ENCODE measurements at regions not wholly inside any gene's neighbourhood (a gene's known extent, or its start where the extent isn't known, plus 50 kb on each side); places are given as distances from the start of the nearest gene placed in this dataset.

DNA sequence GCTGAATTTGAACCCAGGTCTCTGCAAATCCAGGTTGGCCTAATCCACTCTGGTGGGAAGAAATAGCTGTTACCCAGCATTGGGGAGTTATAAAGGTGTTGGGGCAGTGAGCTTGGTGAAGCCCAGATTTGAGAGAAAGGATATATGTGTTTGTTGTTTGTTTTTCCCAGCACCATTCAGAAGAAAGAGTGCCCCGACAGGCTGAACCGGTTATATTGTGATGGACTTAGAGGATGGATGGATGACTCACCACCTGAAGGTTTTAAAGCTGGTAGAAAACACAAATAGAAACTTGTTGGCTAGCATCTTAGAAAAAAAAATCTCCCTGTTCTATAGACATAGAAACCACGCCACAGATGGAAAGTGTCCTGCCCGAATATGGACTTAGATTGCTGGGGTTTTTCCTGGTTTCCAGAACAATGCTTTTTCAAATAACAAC, 404.6 kb downstream of the MED13L start:
- TF ChIP-seq RCOR1 (IDR thresholded peaks at IDR 0.05; ENCODE audit: low read depth, low read length) (no peak), FOSL2 (IDR thresholded peaks at IDR 0.05) (no peak), FOSL2 (CRISPR knock-in tag; IDR thresholded peaks at IDR 0.05) (peak; percentile 54), CTCF (IDR thresholded peaks at IDR 0.05) (no peak), FOSB (CRISPR knock-in tag; IDR thresholded peaks at IDR 0.05) (no peak), JUNB (IDR thresholded peaks at IDR 0.05) (no peak)
- TF ChIP-seq, protein P1, sequence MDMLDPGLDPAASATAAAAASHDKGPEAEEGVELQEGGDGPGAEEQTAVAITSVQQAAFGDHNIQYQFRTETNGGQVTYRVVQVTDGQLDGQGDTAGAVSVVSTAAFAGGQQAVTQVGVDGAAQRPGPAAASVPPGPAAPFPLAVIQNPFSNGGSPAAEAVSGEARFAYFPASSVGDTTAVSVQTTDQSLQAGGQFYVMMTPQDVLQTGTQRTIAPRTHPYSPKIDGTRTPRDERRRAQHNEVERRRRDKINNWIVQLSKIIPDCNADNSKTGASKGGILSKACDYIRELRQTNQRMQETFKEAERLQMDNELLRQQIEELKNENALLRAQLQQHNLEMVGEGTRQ (IDR thresholded peaks at IDR 0.05): no peak
- TF ChIP-seq, protein P2, sequence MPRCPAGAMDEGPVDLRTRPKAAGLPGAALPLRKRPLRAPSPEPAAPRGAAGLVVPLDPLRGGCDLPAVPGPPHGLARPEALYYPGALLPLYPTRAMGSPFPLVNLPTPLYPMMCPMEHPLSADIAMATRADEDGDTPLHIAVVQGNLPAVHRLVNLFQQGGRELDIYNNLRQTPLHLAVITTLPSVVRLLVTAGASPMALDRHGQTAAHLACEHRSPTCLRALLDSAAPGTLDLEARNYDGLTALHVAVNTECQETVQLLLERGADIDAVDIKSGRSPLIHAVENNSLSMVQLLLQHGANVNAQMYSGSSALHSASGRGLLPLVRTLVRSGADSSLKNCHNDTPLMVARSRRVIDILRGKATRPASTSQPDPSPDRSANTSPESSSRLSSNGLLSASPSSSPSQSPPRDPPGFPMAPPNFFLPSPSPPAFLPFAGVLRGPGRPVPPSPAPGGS (IDR thresholded peaks at IDR 0.05): no peak
- 16% methylated on average over 4 of the region's 4 CpGs for WGBS (ENCODE audit: missing lambda C conversion rate)
- DNase-seq (ENCODE audit: low read depth in 1 of 2, low spot score in 1 of 2) (peak in 1 of 2 experiments; percentile 41), ATAC-seq (peak in 1 of 2 experiments; percentile 16; a peak in 1 of 6 replicates), FAIRE-seq (no peak)
- Histone ChIP-seq H3K27ac (peak overlapping the region in 1 of 2 experiments; percentile 22; a peak in 2 of 6 replicates), H3K4me3 (no peak overlapping the region), H3K4me2 (peak overlapping the region; percentile 43), H3K9me3 (no peaks in the 10 kb centered on the region), H3K4me1 (peaks cover 36% of the 10 kb centered on the region)
- POLR2A ChIA-PET: no interaction called here
- CTCF ChIA-PET: interaction anchor here (1.0 to 9.2 kb wide), 8 partner anchors 9 to 1247 kb away, joined by 3 to 67 read pairs (median 4); no protein-coding TSS in a partner anchor

- H3K4me1 ChIP-seq: peaks cover 36% of the 10 kb centered on the region
- H3K9me3 ChIP-seq: no peaks in the 10 kb centered on the region
- no peak overlapping the region for H3K4me3 ChIP-seq
- ChIA-PET POLR2A (no interaction called here), CTCF (interaction anchor here (0.7 to 9.2 kb wide), 14 partner anchors 10 to 87 kb away, joined by 3 to 67 read pairs (median 4); no protein-coding TSS in a partner anchor)
- 38% methylated on average over 1 of the region's 1 CpG for WGBS (ENCODE audit: missing lambda C conversion rate)
- no peak; a peak in 1 of 6 replicates for ATAC-seq
- peak overlapping the region; percentile 43 for H3K4me2 ChIP-seq
- DNase-seq (ENCODE audit: low read depth in 1 of 2, low spot score in 1 of 2): no peak
- no peak for FAIRE-seq
- TF ChIP-seq ZNF302 (CRISPR knock-in tag; IDR thresholded peaks at IDR 0.05) (no peak), POLR2A (IDR thresholded peaks at IDR 0.05; ENCODE audit: low read length) (no peak), MYC (IDR thresholded peaks at IDR 0.05; ENCODE audit: borderline replicate concordance, low read length) (no peak), SREBF2 (IDR thresholded peaks at IDR 0.05) (no peak), RAD21 (conservative IDR thresholded peaks at IDR 0.05 in 1 of 2, IDR thresholded peaks at IDR 0.05 in 1 of 2) (no peak), POLR2AphosphoS2 (conservative IDR thresholded peaks at IDR 0.05; ENCODE audit: low read length) (no peak), CBX8 (IDR thresholded peaks at IDR 0.05) (no peak), NFE2L2 (conservative IDR thresholded peaks at IDR 0.05; ENCODE audit: low read length) (no peak), CHD4 (IDR thresholded peaks at IDR 0.05; ENCODE audit: borderline replicate concordance) (no peak), REST (IDR thresholded peaks at IDR 0.05) (no peak), CHD2 (IDR thresholded peaks at IDR 0.05; ENCODE audit: low read length, partially characterized antibody) (no peak), ZFP36 (IDR thresholded peaks at IDR 0.05; ENCODE audit: borderline replicate concordance, partially characterized antibody) (no peak), EHMT2 (IDR thresholded peaks at IDR 0.05; ENCODE audit: low read depth) (no peak), JUN (IDR thresholded peaks at IDR 0.05) (no peak), RNF2 (IDR thresholded peaks at IDR 0.05; ENCODE audit: borderline replicate concordance, low read depth) (no peak), RFX5 (IDR thresholded peaks at IDR 0.05) (no peak)
- TF ChIP-seq, protein P3, sequence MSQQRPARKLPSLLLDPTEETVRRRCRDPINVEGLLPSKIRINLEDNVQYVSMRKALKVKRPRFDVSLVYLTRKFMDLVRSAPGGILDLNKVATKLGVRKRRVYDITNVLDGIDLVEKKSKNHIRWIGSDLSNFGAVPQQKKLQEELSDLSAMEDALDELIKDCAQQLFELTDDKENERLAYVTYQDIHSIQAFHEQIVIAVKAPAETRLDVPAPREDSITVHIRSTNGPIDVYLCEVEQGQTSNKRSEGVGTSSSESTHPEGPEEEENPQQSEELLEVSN (IDR thresholded peaks at IDR 0.05; ENCODE audit: borderline replicate concordance, low read depth): no peak
- TF ChIP-seq, protein P1 (IDR thresholded peaks at IDR 0.05): no peak
- H3K27ac ChIP-seq: peak overlapping the region; percentile 2 to 22; a peak in 3 of 6 replicates
These were observed 405.3 kb downstream of the MED13L start for GRCh38 chr12:115872212-115872611.

Measured in A549 (cell line).